ENCODE measurements at regions not wholly inside any gene's neighbourhood (a gene's known extent, or its start where the extent isn't known, plus 50 kb on each side); places are given as distances from the start of the nearest gene placed in this dataset.

GRCh38 chr18:25915907-25916306 lies 174.5 kb downstream of the SS18 start:
- no peak for DNase-seq
- no peaks in the 10 kb centered on the region for H3K36me3 ChIP-seq
- H3K9me3 ChIP-seq (ENCODE audit: severe bottlenecking) = no peaks in the 10 kb centered on the region
- H3K27ac ChIP-seq = no peak overlapping the region
- no peaks in the 10 kb centered on the region for H3K27me3 ChIP-seq (ENCODE audit: insufficient read depth, low read depth, severe bottlenecking)
- TF ChIP-seq CTCF (IDR thresholded peaks at IDR 0.05; ENCODE audit: low read depth, low read length) = no peak
- no peak overlapping the region for H3K4me3 ChIP-seq (ENCODE audit: low read depth, low read length)

- H3K9me3 ChIP-seq (ENCODE audit: severe bottlenecking) = no peaks in the 10 kb centered on the region
- H3K4me3 ChIP-seq (ENCODE audit: low read depth, low read length) = no peak overlapping the region
- TF ChIP-seq CTCF (IDR thresholded peaks at IDR 0.05; ENCODE audit: low read depth, low read length) = no peak
- H3K36me3 ChIP-seq = no peaks in the 10 kb centered on the region
- H3K27me3 ChIP-seq (ENCODE audit: insufficient read depth, low read depth, severe bottlenecking) = no peaks in the 10 kb centered on the region
- DNase-seq = no peak
- H3K27ac ChIP-seq = no peak overlapping the region
Measured at GRCh38 chr18:25898965-25899364, 191.4 kb downstream of the SS18 start.

GRCh38 chr18:25896956-25897355 lies 193.5 kb downstream of the SS18 start:
- Histone ChIP-seq H3K27me3 (ENCODE audit: insufficient read depth, low read depth, severe bottlenecking) (no peaks in the 10 kb centered on the region), H3K27ac (no peak overlapping the region), H3K36me3 (no peaks in the 10 kb centered on the region), H3K4me3 (ENCODE audit: low read depth, low read length) (no peak overlapping the region), H3K9me3 (ENCODE audit: severe bottlenecking) (no peaks in the 10 kb centered on the region)
- no peak for TF ChIP-seq CTCF (IDR thresholded peaks at IDR 0.05; ENCODE audit: low read depth, low read length)
- DNase-seq = peak; percentile 25

- peak; percentile 64 for TF ChIP-seq CTCF (IDR thresholded peaks at IDR 0.05; ENCODE audit: low read depth, low read length)
- Histone ChIP-seq H3K27ac (no peak overlapping the region), H3K36me3 (no peaks in the 10 kb centered on the region), H3K9me3 (ENCODE audit: severe bottlenecking) (no peaks in the 10 kb centered on the region), H3K4me3 (ENCODE audit: low read depth, low read length) (no peak overlapping the region), H3K27me3 (ENCODE audit: insufficient read depth, low read depth, severe bottlenecking) (no peaks in the 10 kb centered on the region)
- peak; percentile 45 for DNase-seq
Measured at GRCh38 chr18:25896178-25896780, 194.1 kb downstream of the SS18 start.

- no peak for TF ChIP-seq CTCF (IDR thresholded peaks at IDR 0.05; ENCODE audit: low read depth, low read length)
- no peak overlapping the region for H3K27ac ChIP-seq
- no peak for DNase-seq
- no peaks in the 10 kb centered on the region for H3K9me3 ChIP-seq (ENCODE audit: severe bottlenecking)
- no peak overlapping the region for H3K4me3 ChIP-seq (ENCODE audit: low read depth, low read length)
- no peaks in the 10 kb centered on the region for H3K27me3 ChIP-seq (ENCODE audit: insufficient read depth, low read depth, severe bottlenecking)
- no peaks in the 10 kb centered on the region for H3K36me3 ChIP-seq
Measured at GRCh38 chr18:25895518-25895917, 194.9 kb downstream of the SS18 start.

GRCh38 chr18:25886283-25886682 lies 204.1 kb downstream of the SS18 start:
- TF ChIP-seq CTCF (IDR thresholded peaks at IDR 0.05; ENCODE audit: low read depth, low read length) = no peak
- Histone ChIP-seq H3K4me3 (ENCODE audit: low read depth, low read length) (no peak overlapping the region), H3K27ac (no peak overlapping the region), H3K27me3 (ENCODE audit: insufficient read depth, low read depth, severe bottlenecking) (no peaks in the 10 kb centered on the region), H3K9me3 (ENCODE audit: severe bottlenecking) (no peaks in the 10 kb centered on the region), H3K36me3 (no peaks in the 10 kb centered on the region)
- DNase-seq = no peak
